NCI-H526 treated with DMSO at 0.1 percent for 48 hours (cell line): ENCODE measurements at regions not wholly inside any gene's neighbourhood (a gene's known extent, or its start where the extent isn't known, plus 50 kb on each side); places are given as distances from the start of the nearest gene placed in this dataset.
"Not testable (repeated sequence)": the region's sequence is repeated elsewhere in the genome, so short reads cannot be mapped to it uniquely, and the experiment has no call there.

Experiments
- DNase-seq: peaks from one replicate; lab custom pipeline; 2025; lab: John Stamatoyannopoulos, UW

DNA sequence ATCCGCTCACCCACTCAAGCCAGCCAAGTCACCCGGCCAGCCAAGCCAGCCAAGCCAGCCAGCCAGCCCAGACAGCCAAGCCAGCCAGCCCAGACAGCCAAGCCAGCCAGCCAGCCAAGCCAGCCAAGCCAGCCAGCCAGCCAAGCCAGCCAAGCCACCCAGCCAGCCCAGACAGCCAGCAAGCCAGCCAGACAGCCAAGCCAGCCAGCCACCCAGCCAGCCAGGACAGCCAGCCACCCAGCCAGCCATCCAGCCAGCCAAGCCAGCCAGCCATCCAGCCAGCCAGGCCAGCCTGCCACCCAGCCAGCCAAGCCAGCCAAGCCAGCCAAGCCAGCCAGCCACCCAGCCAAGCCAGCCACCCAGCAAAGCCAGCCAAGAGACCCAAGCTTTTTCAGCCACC, 316.8 kb upstream of the PLGLB2 start:
- DNase-seq, result not testable (repeated sequence)

DNA sequence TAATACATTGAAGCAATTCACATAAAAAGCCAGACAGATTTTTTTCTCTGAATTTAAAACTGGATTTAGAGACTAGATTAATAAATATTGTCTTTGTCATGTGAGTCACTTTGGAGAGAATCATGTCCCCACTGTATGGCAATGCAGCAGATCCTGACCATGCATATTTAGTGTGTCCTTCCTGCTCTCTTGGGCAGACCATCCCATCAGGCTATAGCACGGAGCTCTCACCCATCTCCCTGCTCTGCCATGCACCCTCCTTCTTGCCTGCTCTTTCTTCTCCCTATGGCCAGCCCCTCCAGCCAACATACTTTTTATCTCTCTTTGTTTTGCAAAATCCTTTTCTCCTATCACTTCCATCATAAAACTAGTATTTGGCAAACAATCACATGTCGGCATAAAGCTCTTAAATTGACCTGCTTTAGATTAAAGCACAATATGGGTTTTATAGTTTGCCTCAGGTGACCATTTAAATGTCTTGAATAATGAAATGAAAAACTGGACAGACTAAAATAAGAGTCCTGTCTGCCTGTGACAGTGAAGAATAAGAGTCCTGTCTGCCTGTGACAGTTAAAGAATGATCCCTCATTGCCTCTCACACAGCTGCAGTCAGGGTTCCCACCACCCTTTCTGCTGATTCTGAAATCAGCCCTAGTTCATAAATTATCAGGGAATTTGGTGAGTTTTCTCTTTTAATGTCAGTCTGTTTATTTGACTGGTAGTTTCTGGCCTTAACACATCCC, 315.0 kb upstream of the PLGLB2 start:
- DNase-seq, result not testable (repeated sequence)

DNA sequence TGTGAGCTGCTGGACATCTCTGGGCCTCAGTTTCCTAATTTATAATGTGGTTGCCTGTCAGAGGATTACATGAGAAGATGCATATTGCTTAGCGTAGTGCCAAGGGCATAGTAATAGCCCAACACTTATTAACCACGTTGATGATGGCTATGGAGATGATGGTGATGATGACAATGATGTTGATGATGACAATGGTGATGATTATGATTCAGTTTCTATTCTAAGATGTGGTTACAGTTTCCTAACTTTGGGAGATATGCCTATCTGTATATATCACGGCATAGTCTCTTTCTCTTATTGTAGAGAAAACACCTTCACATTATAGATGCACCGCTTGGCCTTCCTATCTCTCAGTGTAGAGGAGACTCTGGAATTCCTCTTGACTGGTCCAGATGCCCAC, 311.9 kb upstream of the PLGLB2 start:
- DNase-seq, result not testable (repeated sequence)

DNA sequence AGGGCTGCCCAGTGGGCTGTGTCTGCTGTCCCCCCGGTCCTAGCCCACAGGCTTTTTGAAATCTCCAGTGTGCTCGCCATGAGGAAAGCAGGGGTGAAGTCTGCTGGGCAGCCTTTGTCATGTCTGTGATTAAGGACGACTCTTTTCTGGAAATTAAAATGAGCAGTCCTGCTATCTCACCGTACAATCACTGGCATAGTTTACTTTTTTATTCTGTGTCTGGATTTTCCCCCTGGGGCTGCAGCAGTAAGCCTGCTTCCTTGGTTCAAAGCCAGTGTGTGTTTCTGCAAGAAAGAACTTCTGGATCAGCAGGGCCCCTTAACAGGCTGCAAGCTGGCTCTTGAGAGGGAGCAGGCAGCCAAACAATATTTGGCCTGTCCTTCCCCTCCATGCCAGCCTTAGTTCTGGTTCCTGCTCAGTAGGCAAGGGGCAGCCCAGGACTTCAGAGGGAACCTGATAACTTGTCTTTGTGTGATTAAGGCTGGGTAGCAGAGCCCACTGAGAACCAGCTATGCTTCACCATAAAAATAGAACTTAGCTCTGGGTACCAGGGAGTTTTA, 310.1 kb upstream of the PLGLB2 start:
- DNase-seq, result not testable (repeated sequence)

DNA sequence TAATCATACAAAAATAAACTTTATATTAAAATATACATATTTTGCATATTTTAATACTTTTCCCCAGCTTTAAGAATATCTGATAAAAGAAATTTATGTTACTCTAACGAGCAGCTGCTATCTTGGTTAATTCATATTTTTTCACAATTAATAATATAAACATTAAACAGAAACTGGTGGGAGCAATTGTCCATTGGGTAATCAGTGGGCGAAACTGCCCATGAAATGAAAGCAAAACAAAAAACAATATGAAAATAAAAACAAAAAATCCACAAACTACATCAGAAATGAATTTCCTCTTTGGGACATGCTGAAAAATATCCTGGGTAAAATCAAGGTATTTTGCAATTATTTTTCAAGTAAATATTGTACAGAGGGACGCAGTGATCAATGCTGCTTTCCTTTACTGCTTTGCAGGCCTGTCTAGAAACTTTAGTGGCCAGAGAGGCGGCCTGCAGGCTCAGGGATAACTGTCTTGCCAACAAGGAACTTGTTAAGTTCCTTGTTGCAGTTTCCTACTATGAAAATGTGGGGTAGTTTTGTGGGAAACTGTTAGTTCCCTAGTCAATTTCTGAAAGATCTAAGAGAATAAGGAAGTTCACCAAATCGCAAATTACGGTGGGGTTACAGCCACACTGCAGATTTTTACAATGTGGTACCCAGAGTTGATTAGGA, 309.0 kb upstream of the PLGLB2 start:
- not testable (repeated sequence) for DNase-seq

DNA sequence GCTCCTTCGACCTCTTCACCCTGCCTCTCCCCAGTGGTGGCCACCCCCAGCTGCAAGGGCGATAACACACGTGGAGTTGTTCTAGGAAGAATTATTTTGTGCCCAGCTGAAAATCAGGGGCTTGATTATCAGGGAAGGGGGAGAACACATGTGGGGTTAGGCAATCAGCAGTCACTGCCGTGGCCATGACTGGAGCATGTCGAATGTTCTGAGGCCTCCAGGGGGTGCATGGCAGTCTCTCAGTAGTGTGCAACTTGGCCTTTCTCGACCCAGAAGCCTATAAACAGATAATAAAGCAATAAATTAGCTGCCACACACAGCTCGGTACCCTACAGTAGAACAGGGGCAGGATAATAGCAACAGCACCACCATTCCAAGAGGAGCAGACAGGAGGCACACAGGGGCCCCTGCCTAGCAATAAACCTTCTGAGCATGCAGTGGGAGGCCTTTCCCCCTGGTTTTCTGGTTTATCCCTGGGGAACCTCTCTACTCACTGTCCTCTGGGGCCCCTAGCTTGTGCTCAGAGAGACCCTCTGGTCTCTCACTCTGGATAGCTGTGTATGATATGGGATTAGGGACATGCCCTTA, 308.2 kb upstream of the PLGLB2 start:
- DNase-seq, result not testable (repeated sequence)

DNA sequence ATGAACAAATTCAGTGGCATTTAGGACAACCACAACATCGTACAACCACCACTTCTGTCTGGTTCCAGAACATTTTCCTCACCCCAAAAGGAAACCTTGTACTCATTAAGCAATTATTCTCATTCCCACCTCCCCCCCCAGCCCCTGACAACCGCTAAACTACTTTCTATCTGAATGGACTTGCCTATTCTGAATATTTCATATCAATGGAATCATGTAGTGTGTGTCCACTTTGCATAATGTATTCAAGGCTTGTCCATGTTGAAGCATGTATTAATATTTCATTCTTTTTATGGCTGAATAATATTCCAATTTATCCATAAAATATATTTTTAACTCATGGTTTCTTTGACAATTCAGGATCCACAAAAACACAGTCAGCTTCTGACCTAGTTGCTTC, 307.2 kb upstream of the PLGLB2 start:
- DNase-seq, result not testable (repeated sequence)

DNA sequence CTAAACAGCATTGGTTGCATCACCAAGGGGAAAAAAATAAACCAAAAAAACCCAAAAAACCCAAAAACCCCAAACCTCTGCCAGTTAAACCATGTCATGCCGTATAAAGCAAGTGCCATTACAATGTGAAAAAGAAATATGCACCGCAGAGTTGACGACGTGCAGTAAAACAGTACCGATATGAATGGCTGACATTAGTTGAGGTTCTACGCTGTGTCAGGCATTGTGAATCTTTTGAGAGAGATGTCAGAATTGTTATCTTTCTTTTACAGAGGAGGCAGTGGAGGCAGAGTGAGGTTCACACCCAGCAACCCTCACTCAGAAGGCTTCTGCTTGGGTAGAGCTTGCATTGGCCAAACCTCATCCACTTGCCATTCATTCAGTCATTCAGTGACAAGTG, 306.5 kb upstream of the PLGLB2 start:
- not testable (repeated sequence) for DNase-seq

DNA sequence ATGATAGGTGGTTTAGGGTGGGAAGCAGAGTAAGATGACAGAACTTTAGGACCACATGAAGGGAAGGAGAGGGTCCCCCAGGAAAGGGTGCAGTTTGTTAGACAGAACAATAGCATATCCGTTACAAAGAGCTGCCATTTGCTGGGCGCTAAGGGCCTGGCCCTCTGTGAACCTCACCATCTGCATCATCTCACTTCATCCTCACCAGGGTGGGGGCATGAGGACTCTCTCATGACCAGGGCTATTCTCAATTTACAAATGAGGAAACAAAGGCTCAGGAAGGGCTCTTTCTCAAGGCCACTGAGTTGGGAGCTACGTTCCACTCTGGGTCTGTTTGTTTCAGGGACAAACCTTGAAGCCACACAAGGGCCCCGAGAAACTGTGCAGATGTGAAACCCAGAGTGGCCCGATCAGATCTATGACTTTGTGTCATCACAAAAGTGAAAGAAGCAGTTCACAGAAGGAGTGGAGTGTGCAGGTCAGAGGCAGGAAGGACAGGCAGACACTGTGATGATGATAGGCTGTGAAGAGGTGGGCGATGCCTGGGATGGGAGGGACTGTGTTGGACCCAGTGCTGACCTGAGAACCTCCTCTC, 304.8 kb upstream of the PLGLB2 start:
- DNase-seq, result not testable (repeated sequence)

DNA sequence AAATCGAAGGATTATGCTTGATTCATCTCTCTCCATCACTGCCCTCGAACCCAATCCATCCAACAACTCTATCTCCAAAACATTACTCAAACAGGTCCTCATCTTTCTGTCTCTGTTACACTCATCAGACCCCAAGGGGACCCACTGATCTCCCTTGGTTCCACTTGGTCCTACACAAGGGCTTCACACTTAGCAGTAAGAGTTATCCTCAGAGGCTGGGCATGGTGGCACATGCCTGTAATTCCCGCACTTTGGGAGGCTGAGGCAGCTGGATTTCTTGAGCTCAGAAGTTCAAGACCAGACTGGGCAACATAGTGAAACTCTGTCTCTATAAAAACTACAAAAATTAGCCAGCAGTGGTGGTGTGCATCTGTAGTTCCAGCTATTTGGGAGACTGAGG, 302.9 kb upstream of the PLGLB2 start:
- not testable (repeated sequence) for DNase-seq

DNA sequence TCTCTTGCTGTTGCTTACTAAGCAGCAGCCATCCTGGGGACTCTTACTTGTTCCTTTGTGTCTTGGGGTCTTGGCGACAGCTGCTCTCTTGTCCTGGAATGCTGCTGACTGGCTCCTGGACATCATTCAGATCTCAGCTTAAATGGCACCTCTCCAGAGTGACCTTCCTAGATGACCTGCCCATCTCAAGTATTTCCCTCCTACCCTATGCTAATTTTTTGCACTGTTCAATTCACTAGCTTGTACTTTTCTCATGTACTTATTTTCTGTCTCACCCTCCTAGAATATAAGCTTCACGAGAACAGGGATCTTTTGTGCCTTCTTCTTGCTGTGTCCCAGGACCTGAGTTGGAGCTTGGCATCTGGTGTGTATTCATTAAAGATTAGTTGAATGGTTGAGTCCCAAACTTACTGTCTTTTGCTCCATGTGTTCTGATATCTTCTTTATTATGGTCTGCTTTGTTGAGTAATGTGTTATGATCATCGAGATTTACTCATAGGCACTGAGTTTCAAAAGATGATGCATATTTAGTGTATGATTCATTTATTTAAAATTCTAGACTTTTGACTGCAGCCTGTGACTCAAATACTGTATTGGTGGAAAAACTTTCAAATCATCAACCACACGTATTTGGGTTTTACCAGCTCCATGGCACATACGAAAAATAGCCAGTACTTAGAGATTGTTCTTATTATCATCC, 302.1 kb upstream of the PLGLB2 start:
- DNase-seq, result not testable (repeated sequence)

DNA sequence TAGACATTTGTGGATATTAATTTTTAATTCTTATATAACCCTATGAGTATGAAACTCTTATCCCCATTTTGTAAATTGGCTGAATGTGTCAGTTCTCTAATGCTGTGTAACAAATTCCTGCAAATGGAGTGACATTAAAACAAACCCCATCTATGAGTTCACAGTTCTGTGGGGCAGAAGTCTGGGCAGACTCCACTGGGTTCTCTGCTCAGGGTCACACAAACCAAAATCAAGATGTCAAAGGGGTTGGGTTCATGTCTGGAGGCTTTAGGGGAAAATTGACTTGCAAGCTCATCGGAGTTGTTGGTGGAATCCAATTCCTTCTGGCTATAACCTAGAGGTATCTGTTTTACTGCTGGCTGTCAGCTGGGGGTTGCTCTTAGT, 301.6 kb upstream of the PLGLB2 start:
- not testable (repeated sequence) for DNase-seq

DNA sequence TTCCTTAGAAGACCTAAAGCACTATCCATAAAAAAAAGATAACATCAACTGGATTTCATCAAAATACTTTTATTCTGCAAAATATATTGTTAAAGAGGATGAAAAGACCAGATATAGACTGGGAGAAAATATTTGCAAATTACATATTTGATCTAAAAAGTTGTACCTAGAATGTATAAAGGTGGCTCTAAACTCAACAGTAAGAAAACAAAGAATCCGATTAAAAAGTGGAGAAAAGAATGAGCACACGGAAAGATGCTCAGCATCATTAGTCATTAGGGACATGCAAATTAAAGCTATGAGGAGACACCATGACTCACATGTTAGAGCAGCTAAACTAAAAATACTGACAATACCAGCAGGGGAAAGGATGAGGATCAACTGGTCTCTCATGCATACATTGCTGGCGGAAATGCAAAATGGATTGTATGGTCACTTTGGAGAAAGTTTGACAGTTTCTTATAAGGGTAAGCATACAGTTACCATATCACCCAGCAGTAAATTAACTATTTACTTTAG, 298.4 kb upstream of the PLGLB2 start:
- DNase-seq, result not testable (repeated sequence)

DNA sequence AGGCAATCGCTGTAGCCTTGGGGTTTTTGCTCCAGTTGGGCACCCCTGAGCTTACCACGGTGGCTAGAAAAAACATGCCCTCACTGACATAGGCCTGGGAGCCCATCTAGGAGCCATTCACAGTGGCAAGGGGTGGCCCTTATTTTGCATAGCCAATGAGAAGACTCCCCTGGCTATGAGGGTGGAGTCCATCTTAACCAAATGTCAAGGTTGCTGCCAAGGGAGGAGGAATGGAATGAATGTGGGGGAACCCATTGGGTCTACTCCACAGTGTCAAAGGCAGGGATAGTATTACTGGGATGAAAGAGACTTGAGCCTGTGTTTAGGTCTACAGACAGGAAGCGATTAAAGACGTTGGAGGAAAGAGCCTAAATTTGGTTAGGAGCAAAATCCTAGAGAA, 295.7 kb upstream of the PLGLB2 start:
- not testable (repeated sequence) for DNase-seq

DNA sequence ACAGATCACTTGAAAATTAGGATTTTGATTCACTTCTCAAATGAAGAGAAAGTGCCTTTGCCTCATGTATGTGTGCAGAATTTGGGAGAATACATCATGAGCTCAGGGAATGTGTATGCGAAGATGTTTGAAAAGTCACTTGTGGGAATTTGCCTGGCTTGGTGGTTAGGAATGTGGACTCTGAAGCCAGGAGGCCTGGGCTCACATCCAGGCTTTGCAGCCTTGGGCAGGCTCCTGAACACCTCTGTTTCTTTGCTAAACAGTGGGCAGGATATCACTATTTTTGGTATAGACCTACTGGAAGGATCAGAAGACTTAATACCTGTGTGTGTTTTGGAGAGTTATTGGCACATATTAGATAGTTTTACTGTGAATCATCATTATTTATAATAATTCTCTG, 295.0 kb upstream of the PLGLB2 start:
- not testable (repeated sequence) for DNase-seq

DNA sequence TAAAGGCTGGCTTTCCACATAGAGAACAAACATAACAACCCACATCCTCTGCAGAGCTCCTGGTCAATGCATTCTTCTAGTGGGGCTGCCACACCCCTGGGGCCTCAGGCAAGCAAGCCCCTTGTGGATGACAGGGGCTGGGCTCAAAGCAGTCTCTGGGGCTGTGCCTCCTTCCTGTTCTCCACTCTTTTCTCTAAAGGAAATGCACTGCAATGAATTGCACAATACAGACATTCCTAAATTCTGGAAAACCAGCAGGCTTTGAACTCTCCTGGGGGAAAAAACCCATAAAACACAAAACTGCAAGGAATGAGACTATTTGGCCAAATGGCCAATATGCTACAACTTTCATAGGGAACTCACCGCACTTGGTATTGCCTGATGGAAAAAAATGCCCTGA, 293.9 kb upstream of the PLGLB2 start:
- not testable (repeated sequence) for DNase-seq

DNA sequence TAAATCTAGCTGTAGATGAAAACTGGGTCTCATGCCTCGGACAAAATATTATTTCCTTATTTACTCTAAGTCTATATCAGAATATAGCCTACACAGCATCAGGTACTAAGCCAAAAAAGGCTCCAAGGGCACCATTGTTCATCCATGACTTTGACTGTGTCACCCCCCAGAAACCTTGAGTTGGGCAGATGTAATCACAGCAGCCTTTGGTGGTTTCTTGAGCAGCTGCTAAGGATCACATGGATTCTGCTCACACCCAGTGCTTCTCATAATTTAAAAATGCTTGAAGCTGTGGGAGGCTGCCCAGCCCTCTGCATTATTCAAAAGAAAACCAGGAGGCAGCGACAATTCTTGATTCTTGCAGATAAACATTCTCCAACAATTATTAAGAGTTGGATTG, 293.5 kb upstream of the PLGLB2 start:
- not testable (repeated sequence) for DNase-seq

DNA sequence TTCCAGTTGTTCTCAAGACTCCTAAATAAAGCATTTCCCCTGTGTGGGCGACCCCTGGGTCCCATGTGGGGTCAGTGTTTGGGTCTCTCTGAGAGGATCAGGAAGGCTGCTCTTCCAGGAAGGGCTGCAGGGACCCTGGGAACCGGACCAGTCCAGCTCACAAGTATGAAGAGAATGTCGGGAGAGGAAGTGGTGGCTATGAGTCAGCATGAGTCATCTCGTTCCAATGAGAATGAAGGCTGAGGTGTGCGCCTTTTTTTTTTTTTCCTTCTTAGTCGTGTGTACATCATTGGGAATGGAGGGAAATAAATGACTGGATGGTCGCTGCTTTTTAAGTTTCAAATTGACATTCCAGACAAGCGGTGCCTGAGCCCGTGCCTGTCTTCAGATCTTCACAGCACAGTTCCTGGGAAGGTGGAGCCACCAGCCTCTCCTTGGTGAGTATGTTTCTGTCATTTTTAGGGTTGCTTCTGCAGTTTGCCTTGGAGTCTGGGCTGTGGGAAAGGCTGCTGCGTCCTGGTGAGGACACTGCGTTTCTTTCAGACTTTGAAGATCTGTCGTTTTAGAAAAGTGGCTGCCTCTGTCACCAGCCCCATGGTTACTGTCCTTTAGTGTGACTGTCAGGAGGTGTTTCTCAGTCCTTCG, 292.6 kb upstream of the PLGLB2 start:
- not testable (repeated sequence) for DNase-seq

DNA sequence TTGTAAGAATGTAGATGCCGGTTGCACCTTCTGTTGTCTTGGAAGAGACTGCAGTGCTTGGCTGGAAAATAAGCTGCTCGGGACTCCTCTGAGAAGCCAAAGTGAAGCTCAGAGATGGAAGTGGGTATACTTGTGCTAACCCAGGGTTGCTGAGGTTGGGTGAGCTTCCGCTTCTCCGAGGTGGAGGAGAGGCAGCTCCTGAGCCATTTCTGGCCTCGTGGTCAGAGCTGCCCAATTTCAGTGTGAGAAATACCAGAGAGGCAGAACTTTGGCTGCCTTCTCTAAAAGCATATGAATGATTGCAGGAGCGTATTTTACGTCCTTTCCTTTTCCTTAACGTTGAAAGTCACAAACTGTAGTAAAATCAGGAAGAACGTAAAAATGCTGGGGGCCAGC, 292.0 kb upstream of the PLGLB2 start:
- not testable (repeated sequence) for DNase-seq

DNA sequence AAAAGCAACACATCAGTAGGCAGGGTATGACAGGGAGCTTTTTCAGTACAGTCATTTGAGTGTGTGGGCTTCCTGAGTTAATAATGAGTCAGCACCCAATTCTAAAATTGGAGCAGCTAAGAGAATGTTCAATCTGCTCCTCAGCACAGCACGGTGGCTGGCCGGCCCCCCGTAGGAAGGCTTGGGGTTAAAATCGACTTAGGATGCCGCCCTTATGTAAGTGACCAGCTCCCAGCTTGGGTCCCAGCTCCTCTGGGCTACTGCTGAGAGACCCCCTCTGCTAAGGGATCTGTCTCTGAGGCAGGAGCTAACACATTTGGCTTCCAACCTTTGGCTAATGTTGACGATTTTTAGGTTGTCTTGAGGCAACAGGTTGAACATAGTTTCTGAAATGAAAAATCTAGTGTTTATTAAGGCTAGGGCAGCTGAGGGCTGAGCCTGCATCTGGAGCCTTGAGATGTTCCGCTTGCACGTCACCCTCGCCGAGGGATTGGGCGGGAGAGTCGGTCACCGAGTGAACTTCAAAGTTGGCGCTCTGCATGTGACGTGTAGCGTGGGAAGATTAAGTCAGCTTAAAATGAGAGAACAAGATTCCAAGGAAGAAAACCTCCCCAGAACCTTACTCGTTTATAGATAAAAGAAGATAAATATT, 291.3 kb upstream of the PLGLB2 start:
- DNase-seq, result not testable (repeated sequence)

DNA sequence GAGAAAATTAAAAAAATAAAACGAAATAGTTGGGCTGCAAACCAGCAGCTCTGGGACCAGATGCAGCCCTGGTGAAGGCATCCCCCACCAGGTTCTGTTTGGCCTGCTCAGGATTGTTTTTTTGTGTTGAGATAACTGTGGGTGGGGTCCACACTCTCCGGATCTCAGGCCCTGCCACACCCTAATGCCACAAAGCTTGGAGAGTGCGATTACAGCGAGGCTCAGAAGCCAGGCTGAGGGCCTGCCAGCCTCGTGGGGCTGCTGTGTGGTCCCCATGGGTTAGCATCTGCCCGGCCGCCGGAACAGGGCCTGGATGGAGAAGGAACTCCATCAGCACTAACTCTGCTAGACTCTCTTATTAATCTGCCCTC, 290.8 kb upstream of the PLGLB2 start:
- not testable (repeated sequence) for DNase-seq
